HG03469 (cell line): ENCODE measurements at regions not wholly inside any gene's neighbourhood (a gene's known extent, or its start where the extent isn't known, plus 50 kb on each side); places are given as distances from the start of the nearest gene placed in this dataset.
"Not testable (repeated sequence)": the region's sequence is repeated elsewhere in the genome, so short reads cannot be mapped to it uniquely, and the experiment has no call there.

Source experiments
- ATAC-seq: cut with Tn5 transposase; IDR thresholded peaks from one replicate; pipeline ENCODE4 v1.9.1; 2021; ENCODE audit warnings: mild to moderate bottlenecking, moderate library complexity, moderate number of reproducible peaks; ENCODE audit not compliant: unreplicated experiment

DNA sequence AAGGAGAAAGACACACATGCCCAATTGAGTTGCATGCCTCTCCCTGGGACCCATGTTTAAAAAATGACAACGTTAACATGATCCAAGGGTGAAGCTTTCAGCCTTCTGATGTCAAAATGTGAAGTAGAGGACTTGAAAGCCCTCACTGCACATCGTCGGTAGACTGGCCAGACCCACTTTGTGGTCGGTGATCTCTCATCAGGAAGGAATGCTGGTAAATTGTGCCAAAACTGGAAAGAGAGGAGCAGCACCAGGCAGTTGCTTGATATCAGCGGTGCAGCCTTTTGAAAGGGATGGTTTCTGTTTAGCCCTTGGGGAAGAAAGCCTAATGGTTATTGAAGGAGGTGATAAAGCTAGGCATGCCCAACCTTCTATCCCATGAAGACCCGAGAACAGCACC, 125.3 kb upstream of the MARCHF11 start:
- ATAC-seq: no peak

GRCh38 chr5:16296946-16297345, 117.4 kb upstream of the MARCHF11 start:
- no peak for ATAC-seq

DNA sequence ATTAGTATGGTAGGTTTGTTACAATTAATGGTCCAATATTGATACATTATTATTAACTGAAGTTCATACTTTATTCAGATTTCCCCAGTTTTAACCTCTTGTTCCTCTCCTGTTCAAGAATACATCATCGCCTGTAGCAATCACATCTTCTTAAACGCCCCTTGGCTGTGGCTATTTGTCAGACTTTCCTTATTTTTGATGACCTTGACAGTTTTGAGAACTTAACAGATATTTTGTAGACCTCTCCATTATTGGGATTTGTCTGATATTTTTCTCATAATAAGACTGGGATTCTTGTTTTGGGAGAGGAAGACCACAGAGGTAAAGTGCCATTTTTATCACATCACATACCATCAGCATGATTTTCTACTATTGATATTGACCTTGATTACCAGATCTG, 112.3 kb upstream of the MARCHF11 start:
- no peak for ATAC-seq

DNA sequence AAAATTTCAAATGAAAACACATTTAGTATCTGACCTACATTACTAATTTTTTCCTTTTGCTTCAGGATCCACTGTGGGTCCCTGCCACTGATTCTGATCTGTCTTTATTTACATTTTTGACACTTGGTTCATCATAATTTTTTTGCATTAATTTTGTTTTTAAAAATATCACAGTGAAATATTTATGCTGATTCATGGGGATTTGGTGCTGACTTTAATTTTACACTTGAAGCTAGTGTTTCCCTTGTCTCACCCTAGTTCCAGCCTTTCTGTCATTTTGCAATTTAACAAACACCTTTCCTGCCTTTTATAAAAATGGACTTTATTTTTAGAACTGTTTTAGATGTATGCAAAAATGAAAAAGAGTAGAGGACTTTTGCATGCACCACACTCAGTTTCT, 111.9 kb upstream of the MARCHF11 start:
- ATAC-seq: no peak

DNA sequence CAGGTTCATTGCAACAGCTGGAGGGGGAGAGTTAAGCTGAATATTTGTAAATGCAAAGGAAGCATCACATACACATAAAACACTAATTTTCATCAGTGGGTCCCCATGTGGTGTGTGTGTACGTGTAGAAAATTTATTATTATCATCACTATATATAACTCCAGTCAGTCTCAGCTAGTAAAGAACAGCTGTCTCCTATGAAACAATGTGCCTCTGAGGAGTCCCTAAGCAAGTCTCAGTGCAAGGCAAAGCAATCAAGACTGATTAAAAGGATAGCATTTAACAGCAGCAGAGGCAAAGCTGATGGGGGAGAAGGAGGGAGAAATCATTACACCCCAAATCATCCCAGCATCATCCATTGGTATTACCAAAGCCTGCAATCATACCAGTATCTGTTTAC, 104.2 kb upstream of the MARCHF11 start:
- no peak for ATAC-seq

DNA sequence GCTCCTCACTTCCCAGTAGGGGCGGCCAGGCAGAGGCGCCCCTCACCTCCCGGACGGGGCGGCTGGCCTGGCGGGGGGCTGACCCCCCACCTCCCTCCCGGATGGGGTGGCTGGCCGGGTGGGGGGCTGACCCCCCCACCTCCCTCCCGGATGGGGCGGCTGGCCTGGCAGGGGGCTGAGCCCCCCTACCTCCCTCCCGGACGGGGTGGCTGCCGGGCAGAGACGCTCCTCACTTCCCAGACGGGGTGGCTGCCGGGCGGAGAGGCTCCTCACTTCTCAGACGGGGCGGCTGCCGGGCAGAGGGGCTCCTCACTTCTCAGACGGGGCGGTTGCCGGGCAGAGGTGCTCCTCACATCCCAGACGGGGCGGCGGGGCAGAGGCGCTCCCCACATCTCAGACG, 97.3 kb upstream of the MARCHF11 start:
- ATAC-seq: not testable (repeated sequence)

DNA sequence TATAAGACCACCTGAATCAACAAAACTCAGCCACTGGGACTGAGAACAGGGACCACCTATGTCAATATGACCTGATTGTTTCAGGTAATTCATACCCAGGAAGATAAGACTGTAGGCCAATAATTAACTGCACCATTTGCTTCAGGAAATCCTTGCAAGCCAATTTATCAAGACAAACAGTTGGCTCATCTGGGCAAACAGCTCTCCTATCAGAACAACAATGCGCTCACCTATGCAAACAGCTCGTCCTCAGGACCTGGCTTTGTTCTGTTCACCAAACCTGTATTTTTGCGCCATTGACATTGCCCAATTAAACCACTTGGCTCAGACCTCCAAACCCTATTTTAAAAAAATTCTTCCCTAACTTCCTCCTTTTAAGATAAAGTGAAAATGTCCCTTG, 92.3 kb upstream of the MARCHF11 start:
- ATAC-seq: no peak

DNA sequence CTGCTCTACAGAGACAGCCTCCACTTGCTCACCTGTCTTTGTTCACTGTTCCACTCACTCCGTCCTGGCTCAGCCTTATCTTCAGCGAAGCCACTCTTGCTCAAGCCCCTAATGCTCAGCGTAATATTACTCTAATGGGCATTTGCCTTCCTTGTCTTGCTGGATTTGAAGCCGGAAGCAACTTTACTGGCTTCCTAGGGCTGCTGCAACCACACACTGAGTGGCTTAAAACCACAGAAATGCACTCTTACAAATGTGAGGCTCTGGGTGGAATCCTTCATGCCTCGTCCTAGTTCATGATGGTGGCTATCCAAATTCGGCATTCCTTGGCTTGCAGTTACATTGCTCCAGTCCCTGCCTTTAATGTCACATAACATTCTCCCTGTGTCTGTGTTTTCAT, 85.5 kb upstream of the MARCHF11 start:
- no peak for ATAC-seq

GRCh38 chr5:16260000-16260399, 80.4 kb upstream of the MARCHF11 start:
- no peak for ATAC-seq

DNA sequence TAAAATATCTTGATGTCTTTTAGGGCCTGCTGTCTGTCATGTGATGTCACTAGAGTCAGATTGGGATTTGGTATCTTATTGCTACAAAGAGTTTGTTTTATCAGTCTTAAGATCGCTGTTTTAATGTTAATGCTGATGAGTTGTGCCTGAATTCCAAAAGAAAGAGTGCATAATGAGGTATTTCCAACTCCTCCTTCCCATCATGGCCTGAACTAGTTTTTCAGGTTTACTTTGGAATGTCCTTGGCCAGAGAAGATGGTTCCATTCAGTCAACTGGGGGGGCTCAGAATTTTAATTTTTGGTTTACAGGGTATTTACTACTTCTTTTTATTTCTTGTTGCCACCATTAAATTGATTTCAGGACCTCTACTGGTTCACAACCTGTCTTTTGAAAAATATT, 74.3 kb upstream of the MARCHF11 start:
- no peak for ATAC-seq

- no peak for ATAC-seq
Measured at GRCh38 chr5:16245956-16246355, 66.4 kb upstream of the MARCHF11 start.

GRCh38 chr5:16245249-16245648, 65.7 kb upstream of the MARCHF11 start:
- ATAC-seq: no peak

GRCh38 chr5:16238018-16238417, 58.4 kb upstream of the MARCHF11 start:
- ATAC-seq: no peak

GRCh38 chr5:16234598-16234997, 55.0 kb upstream of the MARCHF11 start:
- ATAC-seq: no peak

DNA sequence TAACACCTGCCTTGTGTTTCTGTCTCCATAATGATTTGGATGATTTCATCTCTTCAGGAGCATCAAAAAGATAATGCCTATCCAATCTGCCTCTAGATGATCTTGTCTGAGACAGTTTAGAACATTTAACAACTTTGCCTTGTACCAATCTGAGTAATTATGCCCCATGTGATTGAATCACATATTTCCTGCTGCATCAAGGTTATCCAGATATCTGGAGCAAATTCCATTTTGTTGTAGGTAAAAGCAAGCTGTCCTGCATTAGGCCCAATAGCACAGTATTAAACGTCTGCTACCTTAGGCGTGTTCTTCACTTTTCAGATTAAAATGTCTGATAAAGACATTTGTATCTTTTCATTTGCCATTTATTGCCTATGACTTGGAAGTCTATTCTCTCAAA, 54.1 kb upstream of the MARCHF11 start:
- ATAC-seq: no peak

- ATAC-seq: no peak
Measured at GRCh38 chr5:16229357-16229940, 49.9 kb upstream of the MARCHF11 start.
